ENCODE measurements at regions not wholly inside any gene's neighbourhood (a gene's known extent, or its start where the extent isn't known, plus 50 kb on each side); places are given as distances from the start of the nearest gene placed in this dataset.

GRCh38 chr7:85776691-85777345 lies 590.0 kb upstream of the SEMA3D start:
- Histone ChIP-seq H3K4me1 (no peaks in the 10 kb centered on the region), H3K36me3 (no peaks in the 10 kb centered on the region), H3K4me3 (no peak overlapping the region), H3K27ac (no peak overlapping the region), H3K9me3 (no peaks in the 10 kb centered on the region), H3K27me3 (replicated peaks in 1 of 7) (no peaks in the 10 kb centered on the region)
- WGBS, 5 donors: 50 to 77% (median 62%) methylated on average over 1 of the region's 1 CpG
- intact Hi-C loops (cut with DNase I; ENCODE audit: low total_unique reads): no loop called here
- DNase-seq: no peak
- TF ChIP-seq, protein P1, sequence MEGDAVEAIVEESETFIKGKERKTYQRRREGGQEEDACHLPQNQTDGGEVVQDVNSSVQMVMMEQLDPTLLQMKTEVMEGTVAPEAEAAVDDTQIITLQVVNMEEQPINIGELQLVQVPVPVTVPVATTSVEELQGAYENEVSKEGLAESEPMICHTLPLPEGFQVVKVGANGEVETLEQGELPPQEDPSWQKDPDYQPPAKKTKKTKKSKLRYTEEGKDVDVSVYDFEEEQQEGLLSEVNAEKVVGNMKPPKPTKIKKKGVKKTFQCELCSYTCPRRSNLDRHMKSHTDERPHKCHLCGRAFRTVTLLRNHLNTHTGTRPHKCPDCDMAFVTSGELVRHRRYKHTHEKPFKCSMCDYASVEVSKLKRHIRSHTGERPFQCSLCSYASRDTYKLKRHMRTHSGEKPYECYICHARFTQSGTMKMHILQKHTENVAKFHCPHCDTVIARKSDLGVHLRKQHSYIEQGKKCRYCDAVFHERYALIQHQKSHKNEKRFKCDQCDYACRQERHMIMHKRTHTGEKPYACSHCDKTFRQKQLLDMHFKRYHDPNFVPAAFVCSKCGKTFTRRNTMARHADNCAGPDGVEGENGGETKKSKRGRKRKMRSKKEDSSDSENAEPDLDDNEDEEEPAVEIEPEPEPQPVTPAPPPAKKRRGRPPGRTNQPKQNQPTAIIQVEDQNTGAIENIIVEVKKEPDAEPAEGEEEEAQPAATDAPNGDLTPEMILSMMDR (IDR thresholded peaks at IDR 0.05 in 8 of 11, conservative IDR thresholded peaks at IDR 0.05 in 3 of 11): no peak
- TF ChIP-seq POLR2A (IDR thresholded peaks at IDR 0.05): no peak
- TF ChIP-seq POLR2AphosphoS5 (IDR thresholded peaks at IDR 0.05): no peak

DNA sequence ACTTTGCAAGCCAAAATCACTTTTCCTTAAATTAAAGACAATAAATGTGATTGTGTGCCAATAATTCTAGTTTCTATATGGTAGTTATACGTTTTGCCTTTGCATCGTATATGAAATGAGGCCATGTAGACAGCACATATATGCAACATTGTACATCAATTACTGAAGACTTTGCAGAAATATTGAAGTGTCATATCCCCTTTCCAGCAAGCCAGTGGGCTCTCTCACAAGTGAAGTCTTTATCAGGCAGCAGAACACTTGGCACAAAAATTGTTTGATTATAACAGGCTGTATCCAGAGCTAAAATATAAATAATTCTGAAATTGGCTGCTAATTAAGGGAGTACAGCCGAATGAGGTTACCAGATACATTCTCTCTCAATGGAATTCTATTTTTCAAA lies 588.6 kb upstream of the SEMA3D start:
- DNase-seq: no peak
- no peaks in the 10 kb centered on the region for H3K27me3 ChIP-seq (replicated peaks in 1 of 7)
- WGBS, 5 donors: 74 to 83% (median 79%) methylated on average over 3 of the region's 3 CpGs

GRCh38 chr7:85774986-85775385 lies 588.1 kb upstream of the SEMA3D start:
- H3K4me1 ChIP-seq: no peaks in the 10 kb centered on the region
- no peak overlapping the region for H3K27ac ChIP-seq
- no peaks in the 10 kb centered on the region for H3K9me3 ChIP-seq
- TF ChIP-seq, protein P1 (IDR thresholded peaks at IDR 0.05 in 8 of 11, conservative IDR thresholded peaks at IDR 0.05 in 3 of 11): no peak
- no peak for TF ChIP-seq POLR2A (IDR thresholded peaks at IDR 0.05)
- no peak for TF ChIP-seq POLR2AphosphoS5 (IDR thresholded peaks at IDR 0.05)
- H3K36me3 ChIP-seq: no peaks in the 10 kb centered on the region
- no peak for DNase-seq
- no peaks in the 10 kb centered on the region for H3K27me3 ChIP-seq (replicated peaks in 1 of 7)
- intact Hi-C loops (cut with DNase I; ENCODE audit: low total_unique reads): no loop called here
- 70 to 83% (median 76%) methylated on average over 6 of the region's 6 CpGs for WGBS, 5 donors
- no peak overlapping the region for H3K4me3 ChIP-seq

More for the DNA sequence above, 588.6 kb upstream of the SEMA3D start:
- H3K36me3 ChIP-seq: no peaks in the 10 kb centered on the region
- no peak overlapping the region for H3K4me3 ChIP-seq
- no peak overlapping the region for H3K27ac ChIP-seq
- H3K4me1 ChIP-seq: no peaks in the 10 kb centered on the region
- H3K9me3 ChIP-seq: no peaks in the 10 kb centered on the region
- intact Hi-C loops (cut with DNase I; ENCODE audit: low total_unique reads): no loop called here
- no peak for TF ChIP-seq POLR2AphosphoS5 (IDR thresholded peaks at IDR 0.05)
- TF ChIP-seq POLR2A (IDR thresholded peaks at IDR 0.05): no peak
- TF ChIP-seq, protein P1 (IDR thresholded peaks at IDR 0.05 in 8 of 11, conservative IDR thresholded peaks at IDR 0.05 in 3 of 11): no peak

DNA sequence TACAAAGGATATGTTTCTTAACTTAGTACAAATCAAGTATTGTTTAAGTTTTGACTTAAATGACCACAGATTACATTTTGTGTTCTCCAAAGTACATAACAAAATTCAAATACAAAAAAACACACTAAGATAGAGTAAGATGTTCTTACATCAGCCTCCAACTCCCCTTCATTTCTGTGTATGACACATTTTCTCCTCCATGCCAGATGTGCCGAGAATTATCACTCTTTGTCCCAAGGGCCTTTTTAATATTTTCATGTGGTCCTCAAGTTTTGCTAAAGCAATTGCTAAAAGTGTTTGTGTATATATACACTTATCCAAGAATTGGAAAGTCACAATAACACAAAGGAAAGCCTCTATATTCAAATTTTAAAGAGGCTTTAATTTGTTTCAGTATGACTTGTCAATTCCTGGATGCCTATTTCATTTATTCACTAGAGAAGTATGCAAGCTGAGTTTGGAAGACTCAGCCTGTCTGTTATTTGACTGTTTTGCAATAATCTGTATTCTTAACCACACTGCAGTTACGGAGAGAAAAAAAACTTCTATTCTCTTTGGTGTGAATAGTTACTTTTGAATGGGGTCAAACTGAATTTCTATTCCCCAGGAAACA lies 586.4 kb upstream of the SEMA3D start:
- Histone ChIP-seq H3K9me3 (peaks cover 0 to 4% (median 0%) of the 10 kb centered on the region in 8 donors), H3K4me3 (no peak overlapping the region), H3K4me1 (no peaks in the 10 kb centered on the region), H3K27me3 (replicated peaks in 1 of 7) (no peaks in the 10 kb centered on the region), H3K27ac (no peak overlapping the region), H3K36me3 (no peaks in the 10 kb centered on the region)
- 66 to 82% (median 73%) methylated on average over 2 of the region's 2 CpGs for WGBS, 5 donors
- intact Hi-C loops (cut with DNase I; ENCODE audit: low total_unique reads): no loop called here
- no peak for DNase-seq
- TF ChIP-seq POLR2A (IDR thresholded peaks at IDR 0.05): no peak
- TF ChIP-seq, protein P1 (IDR thresholded peaks at IDR 0.05 in 8 of 11, conservative IDR thresholded peaks at IDR 0.05 in 3 of 11): no peak
- no peak for TF ChIP-seq POLR2AphosphoS5 (IDR thresholded peaks at IDR 0.05)

Data from spleen (tissue), 11 donors.